ENCODE measurements at regions not wholly inside any gene's neighbourhood (a gene's known extent, or its start where the extent isn't known, plus 50 kb on each side); places are given as distances from the start of the nearest gene placed in this dataset.

- no peak for TF ChIP-seq CTCF (conservative IDR thresholded peaks at IDR 0.05; ENCODE audit: low read length)
- no peak for TF ChIP-seq EZH2phosphoT487 (IDR thresholded peaks at IDR 0.05; ENCODE audit: borderline replicate concordance, low read depth, low read length)
These were observed 68.5 kb upstream of the CAPRIN2 start for GRCh38 chr12:30823156-30823699.
